ENCODE measurements at regions not wholly inside any gene's neighbourhood (a gene's known extent, or its start where the extent isn't known, plus 50 kb on each side); places are given as distances from the start of the nearest gene placed in this dataset.
"Not testable (repeated sequence)": the region's sequence is repeated elsewhere in the genome, so short reads cannot be mapped to it uniquely, and the experiment has no call there.

DNA sequence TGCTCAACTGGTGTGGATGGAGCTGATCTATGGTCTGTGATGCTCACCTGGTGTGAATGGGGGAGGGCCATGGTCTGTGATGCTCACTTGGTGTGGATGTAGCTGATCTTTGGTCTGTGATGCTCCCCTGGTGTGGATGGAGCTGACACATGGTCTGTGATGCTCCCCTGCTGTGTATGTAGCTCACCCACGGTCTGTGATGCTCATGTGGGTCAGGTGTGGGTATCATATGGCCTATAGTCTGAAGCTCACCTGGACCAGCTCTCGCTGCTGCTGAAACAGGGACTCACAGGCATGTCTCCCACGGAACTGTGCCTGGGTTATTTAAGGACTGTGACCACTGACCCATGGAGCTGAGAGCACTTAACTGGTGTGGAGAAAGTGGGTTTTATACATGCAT is 109.7 kb downstream of the CRLF2 start:
- no peak for DNase-seq (ENCODE audit: low read depth)

DNA sequence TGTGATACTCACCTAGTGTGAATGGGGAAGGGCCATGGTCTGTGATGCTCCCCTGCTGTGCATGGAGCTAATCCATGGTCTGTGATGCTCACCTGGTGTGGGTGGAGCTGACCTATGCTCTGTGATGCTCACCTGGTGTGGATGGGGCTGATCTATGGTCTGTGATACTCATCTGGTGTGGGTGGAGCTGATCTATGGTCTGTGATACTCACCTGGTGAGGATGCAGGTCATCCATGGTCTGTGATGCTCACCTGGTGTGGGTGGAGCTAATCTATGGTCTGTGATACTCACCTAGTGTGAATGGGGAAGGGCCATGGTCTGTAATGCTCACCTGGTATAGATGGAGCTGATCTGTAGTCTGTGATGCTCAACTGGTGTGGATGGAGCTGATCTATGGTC is 110.2 kb downstream of the CRLF2 start:
- DNase-seq (ENCODE audit: low read depth): not testable (repeated sequence)

DNA sequence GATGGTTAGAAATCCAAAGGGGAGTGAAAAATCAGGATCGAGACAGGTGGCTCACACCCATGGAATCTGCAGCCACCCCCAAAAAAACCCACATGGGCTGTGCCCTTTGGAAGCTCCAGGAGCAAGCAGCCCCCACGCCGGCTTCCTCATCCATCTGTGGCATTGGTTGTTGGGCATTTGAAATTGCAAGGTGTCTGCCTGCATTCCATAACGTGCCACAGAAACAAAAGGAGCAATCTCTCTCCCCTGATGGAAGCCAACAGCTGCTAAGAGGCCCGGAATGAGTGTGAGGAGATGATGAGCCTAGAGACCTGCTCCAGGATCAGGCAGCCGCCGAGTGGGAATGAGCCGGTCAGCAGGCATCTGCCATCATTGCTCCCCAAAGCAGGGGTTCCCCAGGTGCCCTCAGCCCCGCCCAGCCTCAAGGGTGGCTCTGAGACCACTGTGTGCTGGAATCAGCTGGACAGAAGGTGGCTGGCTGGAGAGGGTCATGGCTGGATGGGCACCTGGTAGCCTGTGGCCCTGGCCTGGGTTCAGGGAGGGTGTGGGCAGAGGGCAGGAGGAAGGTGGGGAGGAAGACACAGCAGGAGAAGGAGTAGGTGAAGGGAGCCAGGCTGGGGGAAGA is 113.2 kb downstream of the CRLF2 start:
- DNase-seq (ENCODE audit: low read depth): no peak

DNA sequence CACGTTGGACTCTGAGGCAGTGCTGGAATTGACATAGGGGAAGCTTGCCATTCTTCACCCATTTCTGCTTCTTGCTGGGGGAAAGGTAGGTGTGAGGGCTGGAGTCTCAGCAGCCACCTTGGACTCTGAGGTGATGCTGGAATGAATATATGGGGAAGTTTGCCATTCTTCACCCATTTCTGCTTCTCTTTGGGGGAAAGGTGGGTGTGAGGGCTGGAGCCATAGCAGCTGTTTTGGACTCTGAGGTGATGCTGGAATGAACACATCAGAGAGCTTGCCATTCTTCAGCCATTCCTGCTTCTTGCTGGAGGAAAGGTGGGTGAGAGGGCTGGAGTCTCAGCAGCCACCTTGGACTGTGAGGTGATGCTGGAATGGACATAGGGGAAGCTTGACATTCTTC is 115.1 kb downstream of the CRLF2 start:
- DNase-seq (ENCODE audit: low read depth): no peak

DNA sequence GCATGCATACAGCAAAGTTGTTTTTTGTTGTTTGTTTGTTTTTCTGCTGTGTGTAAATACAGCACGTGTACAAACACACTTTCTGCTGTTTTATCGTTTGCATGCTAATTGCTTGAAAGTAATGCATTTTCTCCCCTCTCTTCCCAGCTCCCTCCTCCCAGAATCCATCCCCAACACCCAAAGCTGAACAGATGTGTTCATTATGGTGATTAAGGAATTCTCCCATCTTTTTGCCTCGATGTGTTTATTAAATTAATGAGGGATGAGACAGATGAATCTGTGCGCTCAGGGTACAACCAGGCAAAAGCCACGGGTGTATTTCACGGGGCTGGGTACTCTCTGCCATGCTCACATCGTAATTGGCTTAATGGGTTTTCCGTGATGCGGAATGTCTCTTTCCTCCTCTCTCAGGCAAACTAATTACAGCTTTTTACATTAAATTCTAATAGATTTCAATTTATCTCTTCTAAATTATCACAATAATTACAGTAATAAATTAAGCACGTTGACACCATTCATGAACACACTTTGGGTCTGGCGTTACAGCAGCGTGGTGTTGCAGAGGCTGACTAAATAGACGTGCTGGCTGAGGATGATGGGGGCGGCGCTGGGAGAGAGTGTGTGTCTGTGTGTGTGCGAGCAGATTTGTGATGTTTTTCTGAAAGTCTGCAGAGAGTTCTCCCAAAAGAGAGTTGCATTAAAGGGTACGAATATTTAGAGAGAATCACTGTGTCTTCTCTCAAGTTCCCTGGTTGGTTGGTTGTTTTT is 117.7 kb downstream of the CRLF2 start:
- DNase-seq (ENCODE audit: low read depth): no peak

DNA sequence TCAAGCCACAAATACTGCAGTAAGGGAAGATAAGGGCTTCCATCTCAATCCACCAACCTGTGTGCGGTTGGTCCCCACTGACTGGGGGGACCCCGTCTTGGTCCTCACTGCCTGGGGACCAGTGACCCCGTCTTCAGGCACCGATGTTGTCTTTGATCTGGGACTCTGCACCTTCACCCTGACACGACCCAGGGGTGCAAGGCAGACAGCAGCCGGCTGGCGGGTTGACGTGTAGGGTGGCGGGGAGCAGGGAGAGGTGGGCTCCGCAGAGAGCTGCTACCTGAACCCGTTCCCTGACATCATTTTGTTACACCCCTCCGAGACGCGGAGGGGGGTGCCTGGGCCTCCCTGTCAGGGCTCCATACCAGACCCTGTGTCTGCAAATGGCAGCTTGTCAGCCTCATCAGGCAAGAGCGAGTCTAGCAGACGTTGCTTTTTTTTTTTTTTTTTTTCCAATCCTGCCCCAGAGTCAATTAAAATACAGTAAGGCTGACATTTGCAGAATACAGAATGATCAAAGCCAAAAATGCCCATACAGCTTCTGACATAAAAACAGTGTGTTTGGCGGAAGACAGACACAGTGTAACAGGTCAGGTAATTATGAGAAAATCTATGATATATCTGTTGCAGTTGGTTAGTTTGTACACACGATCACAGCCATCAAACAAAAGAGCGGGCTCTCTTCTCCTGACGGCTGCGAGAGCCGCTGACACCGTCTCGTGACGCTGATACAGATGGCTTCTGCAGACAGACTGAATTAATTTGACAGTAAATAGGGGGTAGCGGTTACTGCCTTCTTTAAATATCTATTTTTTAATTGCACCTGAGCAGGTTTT is 118.6 kb downstream of the CRLF2 start:
- no peak for DNase-seq (ENCODE audit: low read depth)

DNA sequence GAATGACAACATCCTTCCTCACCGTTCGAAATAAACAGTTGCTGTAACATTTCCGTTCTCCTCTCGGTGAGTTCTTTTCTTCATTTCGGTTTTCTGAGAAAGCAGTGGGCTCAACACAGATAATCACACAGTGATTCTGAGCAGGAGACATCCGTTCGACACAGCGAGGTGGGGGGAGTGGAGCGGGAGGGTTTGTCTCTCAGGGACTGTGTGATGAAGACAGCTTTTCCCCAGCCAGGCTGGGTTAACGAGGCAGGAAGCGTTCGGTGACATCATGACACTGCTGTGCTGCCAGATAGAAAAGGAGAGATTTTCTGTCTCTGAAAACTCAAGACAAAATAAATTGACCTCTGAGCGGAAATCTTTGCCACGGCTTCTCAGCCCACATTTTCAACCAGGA is 119.3 kb downstream of the CRLF2 start:
- no peak for DNase-seq (ENCODE audit: low read depth)

DNA sequence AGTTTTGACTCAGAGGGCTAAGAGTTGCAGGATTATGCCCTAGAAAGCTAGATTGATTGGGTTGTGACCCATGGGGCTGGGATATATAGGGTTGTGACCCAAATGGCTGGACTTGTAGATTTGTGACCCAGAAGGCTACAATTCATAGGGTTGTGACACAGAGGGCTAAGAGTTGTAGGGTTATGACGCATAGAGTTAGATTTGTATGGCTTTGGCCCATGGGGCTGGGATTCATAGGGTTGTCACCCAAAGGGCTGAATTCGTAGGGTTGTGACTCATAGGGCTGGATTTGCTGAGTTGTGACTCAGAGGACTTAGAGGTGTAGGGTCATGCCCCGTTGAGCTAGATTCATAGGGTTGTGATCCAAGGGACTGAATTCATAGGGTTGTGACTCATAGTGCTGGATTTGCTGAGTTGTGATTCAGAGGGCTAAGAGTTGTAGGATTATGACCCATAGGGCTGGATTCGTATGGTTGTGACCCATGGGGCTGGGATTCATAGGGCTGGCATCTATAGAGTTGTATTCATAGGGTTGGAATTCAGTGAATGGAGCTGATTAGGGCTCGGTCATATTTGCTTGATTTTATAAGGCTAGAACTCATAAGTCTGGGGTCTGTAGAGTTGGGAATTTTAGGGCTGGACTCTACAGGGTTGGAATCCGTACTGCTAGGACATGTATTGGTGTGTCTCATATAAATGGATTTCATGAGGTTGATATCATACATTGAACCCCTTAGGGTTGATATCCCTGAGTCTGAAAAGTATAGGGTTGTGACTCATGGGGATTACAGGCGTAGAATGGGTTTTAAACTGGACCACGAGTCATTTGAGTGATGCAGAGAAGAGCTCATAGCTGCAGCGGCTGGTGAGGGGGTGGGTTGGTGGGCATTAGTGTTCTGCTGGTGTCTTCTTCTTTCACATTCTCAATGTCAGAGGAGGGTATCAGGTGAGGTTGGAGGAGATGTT is 125.7 kb downstream of the CRLF2 start:
- peak; percentile 12 for DNase-seq (ENCODE audit: low read depth)

DNA sequence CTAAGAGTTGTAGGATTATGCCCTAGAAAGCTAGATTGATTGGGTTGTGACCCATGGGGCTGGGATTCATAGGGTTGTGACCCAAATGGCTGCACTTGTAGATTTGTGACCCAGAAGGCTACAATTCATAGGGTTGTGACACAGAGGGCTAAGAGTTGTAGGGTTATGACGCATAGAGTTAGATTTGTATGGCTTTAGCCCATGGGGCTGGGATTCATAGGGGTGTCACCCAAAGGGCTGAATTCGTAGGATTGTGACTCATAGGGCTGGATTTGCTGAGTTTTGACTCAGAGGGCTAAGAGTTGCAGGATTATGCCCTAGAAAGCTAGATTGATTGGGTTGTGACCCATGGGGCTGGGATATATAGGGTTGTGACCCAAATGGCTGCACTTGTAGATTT is 126.6 kb downstream of the CRLF2 start:
- DNase-seq (ENCODE audit: low read depth): not testable (repeated sequence)

DNA sequence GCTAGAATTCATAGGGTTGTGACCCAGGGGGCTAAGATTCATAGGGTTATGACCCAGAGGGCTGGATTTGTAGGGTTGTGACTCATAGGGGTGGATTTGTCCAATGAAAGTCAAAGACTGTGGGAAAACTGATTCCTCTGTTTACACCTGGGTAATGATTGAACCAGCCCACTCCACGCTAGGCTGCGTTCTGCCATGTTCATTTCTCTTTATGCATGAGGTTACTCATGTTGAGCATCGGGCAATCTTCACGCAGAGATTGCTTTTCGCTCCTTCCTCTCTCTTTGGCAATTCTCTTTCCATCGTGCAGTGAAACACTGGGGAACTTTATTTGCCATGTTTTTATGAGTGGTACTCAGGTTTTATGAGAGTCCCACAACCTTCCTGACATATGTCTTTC is 127.8 kb downstream of the CRLF2 start:
- DNase-seq (ENCODE audit: low read depth): no peak

DNA sequence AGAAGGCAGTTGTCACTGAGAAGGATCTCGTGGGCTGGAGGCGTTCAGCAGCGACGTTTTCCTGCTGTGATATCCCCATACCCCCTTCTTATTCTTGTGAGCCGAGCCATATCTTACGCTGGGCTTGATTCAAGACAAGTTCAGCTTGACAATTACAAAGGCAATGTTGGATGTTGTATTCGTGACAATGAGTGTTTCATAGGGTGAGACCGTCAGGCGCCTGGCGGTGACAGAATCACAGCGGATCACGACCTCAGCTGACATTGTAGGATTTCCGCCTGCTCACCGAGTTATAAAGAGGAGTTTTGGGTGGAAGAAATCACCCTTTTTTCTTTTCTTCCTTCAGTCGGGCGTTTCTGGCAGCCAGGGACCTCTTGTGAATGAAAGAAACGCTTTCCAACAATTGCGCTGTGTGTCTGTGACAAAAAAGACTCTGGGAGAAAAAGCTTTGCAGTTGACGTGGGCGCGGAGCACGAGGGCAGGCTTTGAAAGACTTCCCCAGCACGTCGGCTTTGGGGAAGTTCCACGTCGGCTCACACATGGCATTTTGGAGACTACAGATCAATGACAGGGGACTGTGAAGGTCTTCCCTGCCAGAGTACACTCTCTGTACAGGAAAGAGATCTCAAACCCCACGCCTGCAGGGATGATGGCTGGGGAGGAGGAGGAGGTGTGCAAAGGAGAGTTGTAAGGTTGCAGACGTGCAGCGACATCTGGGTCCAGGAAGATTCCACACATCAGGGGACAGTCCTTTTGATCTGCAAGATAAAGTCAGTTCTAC is 135.4 kb downstream of the CRLF2 start:
- no peak for DNase-seq (ENCODE audit: low read depth)

DNA sequence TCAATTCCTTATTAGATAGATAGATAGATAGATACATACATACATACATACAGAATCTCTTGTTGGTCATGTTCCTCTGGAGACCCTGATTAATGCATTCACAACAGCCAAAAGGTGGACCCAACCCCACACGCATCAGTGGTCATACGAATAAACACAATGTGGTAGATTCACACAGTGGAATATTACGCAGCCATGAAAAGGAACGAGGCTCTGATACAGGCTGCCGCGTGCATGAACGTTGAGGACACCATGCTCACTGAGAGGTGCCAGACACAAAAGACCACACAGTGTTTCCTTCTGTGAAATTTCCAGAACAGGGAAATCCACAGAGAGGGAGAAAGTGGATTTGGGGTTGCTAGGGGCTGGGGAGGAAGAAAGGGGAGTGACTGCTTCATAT is 136.7 kb downstream of the CRLF2 start:
- DNase-seq (ENCODE audit: low read depth): no peak

DNA sequence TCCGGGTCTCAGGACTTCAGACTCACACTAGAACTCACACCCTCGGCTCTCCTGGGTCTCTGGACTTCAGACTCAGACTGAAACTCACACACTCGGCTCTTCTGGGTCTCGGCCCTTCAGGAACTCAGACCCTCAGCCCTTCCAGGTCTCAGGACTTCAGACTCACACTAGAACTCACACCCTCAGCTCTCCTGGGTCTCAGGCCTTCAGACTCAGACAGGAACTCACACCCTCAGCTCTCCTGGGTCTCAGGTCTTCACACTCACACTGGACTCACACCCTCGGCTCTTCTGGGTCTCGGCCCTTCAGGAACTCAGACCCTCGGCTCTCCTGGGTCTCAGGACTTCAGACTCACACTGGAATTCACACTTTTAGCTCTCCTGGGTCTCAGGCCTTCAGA is 137.3 kb downstream of the CRLF2 start:
- DNase-seq (ENCODE audit: low read depth): no peak

DNA sequence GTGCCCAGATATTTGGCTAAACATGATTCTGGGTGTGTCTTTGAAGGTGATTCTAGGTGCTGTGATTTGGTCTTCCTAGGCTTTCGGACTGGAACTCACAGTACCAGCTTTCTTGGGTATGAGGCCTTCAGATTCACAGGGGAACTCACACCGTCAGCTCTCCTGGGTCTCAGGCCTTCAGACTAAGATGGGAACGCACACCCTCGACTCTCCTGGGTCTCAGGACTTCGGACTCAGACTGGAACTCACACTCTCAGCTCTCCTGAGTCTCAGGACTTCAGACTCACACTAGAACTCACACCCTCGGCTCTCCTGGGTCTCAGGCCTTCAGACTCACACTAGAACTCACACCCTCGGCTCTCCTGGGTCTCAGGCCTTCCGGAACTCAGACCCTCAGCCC is 137.7 kb downstream of the CRLF2 start:
- DNase-seq (ENCODE audit: low read depth): no peak

DNA sequence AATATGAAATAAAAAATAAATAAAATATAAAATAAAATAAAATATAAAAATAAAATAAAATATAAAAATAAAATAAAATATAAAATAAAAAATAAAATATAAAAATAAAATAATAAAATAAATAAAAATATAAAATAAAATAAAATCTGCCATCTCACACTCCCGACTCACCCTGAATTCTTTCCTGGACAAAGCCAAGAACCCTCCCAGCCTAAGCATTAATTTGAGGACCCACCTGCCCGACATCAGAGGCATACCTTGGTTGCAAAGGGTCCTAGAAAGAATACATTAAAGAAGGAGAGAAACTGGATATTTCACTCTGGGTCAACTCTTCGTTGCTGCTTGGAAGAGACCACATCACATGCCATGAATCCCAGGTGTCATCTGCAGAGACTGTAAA is 138.3 kb downstream of the CRLF2 start:
- no peak for DNase-seq (ENCODE audit: low read depth)

DNA sequence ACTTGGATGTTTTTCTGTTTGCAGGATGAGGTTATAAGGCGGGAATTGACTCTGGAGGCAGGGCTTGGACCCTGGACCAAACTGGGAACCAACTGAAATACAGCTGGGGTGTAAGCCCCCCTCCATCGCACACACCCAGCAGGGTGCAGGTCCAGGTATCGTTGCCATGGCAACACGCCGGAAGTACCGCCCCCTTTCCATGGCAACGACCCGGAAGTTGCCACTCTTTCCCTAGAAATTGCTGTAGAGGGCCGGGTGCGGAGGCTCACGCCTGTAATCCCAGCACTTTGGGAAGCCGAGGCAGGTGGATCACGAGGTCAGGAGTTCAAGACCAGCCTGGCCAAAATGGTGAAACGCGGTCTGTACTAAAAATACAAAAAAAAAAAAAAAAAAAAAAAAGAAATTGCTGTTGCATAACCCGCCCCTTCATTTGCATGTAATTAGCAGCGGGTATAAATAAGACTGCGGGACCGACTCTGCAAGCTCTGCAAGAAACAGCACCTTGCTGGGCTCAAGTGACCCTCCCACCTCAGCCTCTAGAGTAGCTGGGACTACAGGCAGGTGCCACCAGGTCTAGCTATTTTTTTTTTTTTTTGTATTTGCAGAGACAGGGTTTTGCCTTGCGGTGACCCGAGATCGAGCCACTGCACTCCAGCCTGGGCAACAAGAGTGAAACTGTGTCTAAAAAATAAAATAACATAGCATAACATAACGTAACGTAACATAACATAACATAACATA is 139.6 kb downstream of the CRLF2 start:
- DNase-seq (ENCODE audit: low read depth): no peak

DNA sequence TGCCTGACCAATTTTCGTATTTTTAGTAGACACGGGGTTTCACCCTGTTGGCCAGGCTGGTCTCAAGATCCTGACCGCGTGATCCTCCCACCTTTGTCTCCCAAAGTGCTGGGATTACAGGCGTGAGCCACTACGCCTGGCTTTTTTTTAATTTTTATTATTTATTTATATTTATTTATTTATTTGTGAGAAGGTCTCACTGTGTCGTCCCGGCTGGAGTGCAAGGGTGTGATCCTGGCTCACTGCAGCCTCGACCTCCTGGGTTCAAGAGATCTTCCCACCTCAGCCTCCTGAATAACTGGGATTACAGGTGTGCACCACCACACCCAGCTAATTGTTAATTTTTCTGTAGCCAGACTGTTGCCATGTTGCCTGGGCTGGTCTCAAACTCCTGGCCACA is 141.1 kb downstream of the CRLF2 start:
- DNase-seq (ENCODE audit: low read depth): no peak

DNA sequence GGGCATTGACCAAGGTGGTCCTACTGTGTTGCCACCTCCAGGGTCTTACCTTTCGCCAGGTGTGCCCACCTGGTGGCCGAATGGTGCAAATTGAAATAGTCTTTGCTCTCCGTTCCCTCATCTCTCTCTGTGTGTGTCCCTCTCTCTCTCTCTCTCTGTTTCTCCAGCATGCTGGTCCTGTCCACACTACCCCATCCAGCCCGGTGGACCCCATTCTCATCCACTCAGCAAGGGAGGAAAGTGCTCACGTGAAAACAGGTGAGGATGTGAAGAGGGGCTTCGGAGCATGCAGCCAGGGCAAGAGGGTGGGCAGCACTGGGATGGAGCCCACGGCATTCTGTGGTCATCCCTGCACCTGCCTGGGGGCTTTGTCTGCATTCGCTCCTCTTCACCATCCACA is 150.1 kb downstream of the CRLF2 start:
- no peak for DNase-seq (ENCODE audit: low read depth)

DNA sequence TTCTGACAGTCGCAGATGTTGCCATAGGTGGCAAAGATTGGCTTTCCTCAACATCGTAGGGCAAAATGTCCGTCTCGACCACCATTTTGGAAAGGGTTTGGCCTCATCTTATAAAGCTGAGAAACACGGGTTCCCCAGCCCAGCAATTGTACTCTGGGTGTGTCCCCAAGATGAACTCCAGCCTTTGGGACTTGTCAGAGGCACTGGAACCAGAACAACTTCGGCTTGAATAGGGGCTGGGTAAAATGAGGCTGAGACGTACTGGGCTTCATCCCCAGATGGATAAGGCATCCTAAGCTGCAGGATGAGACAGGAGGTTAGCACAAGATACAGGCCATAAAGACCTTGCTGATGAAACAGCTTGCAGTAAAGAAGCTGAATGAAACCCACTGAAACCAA is 151.9 kb downstream of the CRLF2 start:
- DNase-seq (ENCODE audit: low read depth): no peak
